HG03060 (cell line): ENCODE measurements at regions not wholly inside any gene's neighbourhood (a gene's known extent, or its start where the extent isn't known, plus 50 kb on each side); places are given as distances from the start of the nearest gene placed in this dataset.

Experiments
- ATAC-seq: cut with Tn5 transposase; IDR thresholded peaks from one replicate; pipeline ENCODE4 v1.9.1; 2021; ENCODE audit warnings: low read depth, moderate number of reproducible peaks; ENCODE audit not compliant: unreplicated experiment

GRCh38 chr1:83606416-83606955 is 392.4 kb downstream of the TTLL7 start:
- ATAC-seq: no peak

- no peak for ATAC-seq
Observed at GRCh38 chr1:83596331-83596730, 402.6 kb downstream of the TTLL7 start.

GRCh38 chr1:83593073-83593472 is 405.9 kb downstream of the TTLL7 start:
- ATAC-seq: no peak

- ATAC-seq: no peak
Observed at GRCh38 chr1:83588140-83588539, 410.8 kb downstream of the TTLL7 start.

- no peak for ATAC-seq
Observed at GRCh38 chr1:83583351-83584014, 415.4 kb downstream of the TTLL7 start.

- ATAC-seq: no peak
Observed at GRCh38 chr1:83581747-83582146, 417.2 kb downstream of the TTLL7 start.

- ATAC-seq: no peak
Observed at GRCh38 chr1:83574791-83575190, 424.1 kb downstream of the TTLL7 start.

- ATAC-seq: no peak
Observed at GRCh38 chr1:83573776-83574175, 425.2 kb downstream of the TTLL7 start.

GRCh38 chr1:83571536-83571935 is 427.4 kb downstream of the TTLL7 start:
- no peak for ATAC-seq

- no peak for ATAC-seq
Observed at GRCh38 chr1:83561346-83561745, 437.6 kb downstream of the TTLL7 start.

GRCh38 chr1:83559129-83559840 is 439.6 kb downstream of the TTLL7 start:
- ATAC-seq: no peak

- no peak for ATAC-seq
Observed at GRCh38 chr1:83555871-83556270, 443.1 kb downstream of the TTLL7 start.

GRCh38 chr1:83554174-83554573 is 444.8 kb downstream of the TTLL7 start:
- no peak for ATAC-seq

GRCh38 chr1:83552820-83553219 is 446.1 kb downstream of the TTLL7 start:
- ATAC-seq: no peak

- ATAC-seq: no peak
Observed at GRCh38 chr1:83548311-83548710, 450.6 kb downstream of the TTLL7 start.

GRCh38 chr1:83547901-83548300 is 451.0 kb downstream of the TTLL7 start:
- ATAC-seq: no peak

- no peak for ATAC-seq
Observed at GRCh38 chr1:83546874-83547273, 452.1 kb downstream of the TTLL7 start.

- no peak for ATAC-seq
Observed at GRCh38 chr1:83545066-83545862, 453.7 kb downstream of the TTLL7 start.

GRCh38 chr1:83543222-83543973 is 455.5 kb downstream of the TTLL7 start:
- no peak for ATAC-seq

- no peak for ATAC-seq
Observed at GRCh38 chr1:83531521-83532309, 467.2 kb downstream of the TTLL7 start.
